GM12865 (cell line): ENCODE measurements at regions not wholly inside any gene's neighbourhood (a gene's known extent, or its start where the extent isn't known, plus 50 kb on each side); places are given as distances from the start of the nearest gene placed in this dataset.

ENCODE experiments used
- DNase-seq: peaks from one replicate; pipeline ENCODE4 v3.0.0; 2010; ENCODE audit warnings: low read depth
- H3K4me3 ChIP-seq: 2 replicates; pipeline ENCODE4 v1.5.1; 2011; ENCODE audit warnings: mild to moderate bottlenecking, low read depth, low read length, control low read depth
- CTCF ChIP-seq: IDR thresholded peaks from 2 replicates; pipeline ENCODE4 v1.5.1; 2011; ENCODE audit warnings: low read length, control low read depth, low read depth, inconsistent platforms; ENCODE audit not compliant: insufficient read depth; ENCODE audit errors: missing control alignments

- no peak for DNase-seq
- no peak overlapping the region for H3K4me3 ChIP-seq
- no peak for TF ChIP-seq CTCF
Observed at GRCh38 chr2:155021618-155022017, 323.1 kb downstream of the KCNJ3 start.

- no peak overlapping the region for H3K4me3 ChIP-seq
- no peak for DNase-seq
- no peak for TF ChIP-seq CTCF
Observed at GRCh38 chr2:155020246-155020645, 321.8 kb downstream of the KCNJ3 start.

DNA sequence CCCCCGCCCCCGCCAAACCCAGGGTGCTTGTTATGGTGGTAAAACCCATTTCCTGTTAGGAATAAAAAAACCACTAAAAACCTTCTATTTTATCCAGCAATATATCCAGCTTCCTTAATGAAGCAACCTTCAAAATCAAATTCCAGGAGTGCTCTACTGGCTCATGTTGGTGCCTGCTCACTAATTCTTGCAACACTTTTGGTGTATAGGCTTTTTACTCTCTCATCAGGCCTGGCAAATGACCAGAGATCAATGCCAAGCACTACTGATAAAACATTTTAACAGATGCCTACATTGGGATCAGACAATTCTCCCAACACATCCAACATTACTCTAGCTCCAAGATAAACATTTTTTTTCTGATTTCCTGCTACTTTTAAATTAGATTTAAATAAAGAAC, 312.4 kb downstream of the KCNJ3 start:
- DNase-seq = no peak
- TF ChIP-seq CTCF = no peak
- H3K4me3 ChIP-seq = no peak overlapping the region

DNA sequence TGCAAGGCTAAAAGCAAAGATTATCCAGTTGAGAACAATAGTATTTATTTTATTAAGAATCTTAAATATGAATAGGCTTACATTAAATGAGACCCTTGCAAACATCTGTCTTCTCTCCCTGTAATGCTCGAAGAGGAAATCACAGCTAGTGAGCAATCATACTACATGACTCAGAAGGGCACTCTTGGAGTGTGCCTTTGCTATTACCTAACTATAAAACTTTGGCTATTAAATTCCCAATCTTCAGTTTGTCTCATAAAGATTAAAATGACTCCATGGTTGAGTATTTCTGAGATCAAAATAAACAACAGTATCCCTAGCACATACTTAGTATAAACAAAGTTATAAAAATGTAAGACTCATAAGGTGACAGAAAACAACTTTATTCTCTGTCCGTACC, 296.9 kb downstream of the KCNJ3 start:
- TF ChIP-seq CTCF = no peak
- no peak for DNase-seq

DNA sequence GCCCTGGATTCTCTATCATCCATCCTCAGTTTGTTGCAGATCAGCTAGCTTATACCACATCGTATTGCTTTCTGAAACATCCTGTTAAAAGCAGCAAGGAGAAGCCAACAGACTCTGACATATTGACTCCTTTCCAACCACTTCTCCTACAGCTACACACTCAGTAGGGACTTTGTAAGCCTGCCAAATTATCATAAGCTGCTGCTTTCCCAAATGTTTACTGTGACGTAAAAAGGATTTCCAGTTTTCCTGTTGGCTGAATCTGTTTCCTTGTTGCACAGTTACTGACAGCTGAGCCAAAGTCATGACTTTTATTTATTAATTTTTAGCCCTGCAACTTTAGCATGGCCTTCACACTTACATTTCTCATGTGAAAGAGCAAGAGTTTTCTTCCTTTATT, 294.3 kb downstream of the KCNJ3 start:
- DNase-seq = no peak
- no peak overlapping the region for H3K4me3 ChIP-seq
- TF ChIP-seq CTCF = no peak

More for the DNA sequence above, 296.9 kb downstream of the KCNJ3 start:
- H3K4me3 ChIP-seq = no peak overlapping the region

GRCh38 chr2:154978710-154979109, 280.2 kb downstream of the KCNJ3 start:
- TF ChIP-seq CTCF = no peak
- no peak for DNase-seq
- H3K4me3 ChIP-seq = no peak overlapping the region

GRCh38 chr2:154978244-154978643, 279.7 kb downstream of the KCNJ3 start:
- no peak for DNase-seq
- H3K4me3 ChIP-seq = no peak overlapping the region
- TF ChIP-seq CTCF = no peak
